ENCODE measurements at regions not wholly inside any gene's neighbourhood (a gene's known extent, or its start where the extent isn't known, plus 50 kb on each side); places are given as distances from the start of the nearest gene placed in this dataset.

DNA sequence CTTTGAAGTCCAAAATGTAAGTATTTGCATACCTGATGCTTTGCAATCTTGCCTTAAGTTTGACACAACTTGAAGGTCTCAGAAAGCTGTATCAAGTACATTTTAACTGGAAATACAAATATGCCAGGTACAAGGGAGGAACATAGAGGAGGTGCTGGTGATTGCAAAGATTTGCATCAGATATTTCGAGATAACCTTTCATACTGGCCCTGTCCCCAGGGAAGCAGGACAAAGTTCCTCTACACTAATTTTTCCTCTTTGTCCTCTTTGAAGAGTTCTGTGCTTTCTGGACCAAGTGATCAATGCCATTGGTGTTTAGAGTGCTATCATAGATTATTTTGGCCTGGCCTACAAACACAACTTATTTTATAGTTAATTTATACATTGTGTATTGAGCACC lies 686.1 kb downstream of the HACE1 start:
- no peak for TF ChIP-seq TP53 (CRISPR knock-in tag; IDR thresholded peaks at IDR 0.05)
- TF ChIP-seq, protein P1, sequence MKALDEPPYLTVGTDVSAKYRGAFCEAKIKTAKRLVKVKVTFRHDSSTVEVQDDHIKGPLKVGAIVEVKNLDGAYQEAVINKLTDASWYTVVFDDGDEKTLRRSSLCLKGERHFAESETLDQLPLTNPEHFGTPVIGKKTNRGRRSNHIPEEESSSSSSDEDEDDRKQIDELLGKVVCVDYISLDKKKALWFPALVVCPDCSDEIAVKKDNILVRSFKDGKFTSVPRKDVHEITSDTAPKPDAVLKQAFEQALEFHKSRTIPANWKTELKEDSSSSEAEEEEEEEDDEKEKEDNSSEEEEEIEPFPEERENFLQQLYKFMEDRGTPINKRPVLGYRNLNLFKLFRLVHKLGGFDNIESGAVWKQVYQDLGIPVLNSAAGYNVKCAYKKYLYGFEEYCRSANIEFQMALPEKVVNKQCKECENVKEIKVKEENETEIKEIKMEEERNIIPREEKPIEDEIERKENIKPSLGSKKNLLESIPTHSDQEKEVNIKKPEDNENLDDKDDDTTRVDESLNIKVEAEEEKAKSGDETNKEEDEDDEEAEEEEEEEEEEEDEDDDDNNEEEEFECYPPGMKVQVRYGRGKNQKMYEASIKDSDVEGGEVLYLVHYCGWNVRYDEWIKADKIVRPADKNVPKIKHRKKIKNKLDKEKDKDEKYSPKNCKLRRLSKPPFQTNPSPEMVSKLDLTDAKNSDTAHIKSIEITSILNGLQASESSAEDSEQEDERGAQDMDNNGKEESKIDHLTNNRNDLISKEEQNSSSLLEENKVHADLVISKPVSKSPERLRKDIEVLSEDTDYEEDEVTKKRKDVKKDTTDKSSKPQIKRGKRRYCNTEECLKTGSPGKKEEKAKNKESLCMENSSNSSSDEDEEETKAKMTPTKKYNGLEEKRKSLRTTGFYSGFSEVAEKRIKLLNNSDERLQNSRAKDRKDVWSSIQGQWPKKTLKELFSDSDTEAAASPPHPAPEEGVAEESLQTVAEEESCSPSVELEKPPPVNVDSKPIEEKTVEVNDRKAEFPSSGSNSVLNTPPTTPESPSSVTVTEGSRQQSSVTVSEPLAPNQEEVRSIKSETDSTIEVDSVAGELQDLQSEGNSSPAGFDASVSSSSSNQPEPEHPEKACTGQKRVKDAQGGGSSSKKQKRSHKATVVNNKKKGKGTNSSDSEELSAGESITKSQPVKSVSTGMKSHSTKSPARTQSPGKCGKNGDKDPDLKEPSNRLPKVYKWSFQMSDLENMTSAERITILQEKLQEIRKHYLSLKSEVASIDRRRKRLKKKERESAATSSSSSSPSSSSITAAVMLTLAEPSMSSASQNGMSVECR (CRISPR knock-in tag; IDR thresholded peaks at IDR 0.05; ENCODE audit: borderline replicate concordance): no peak

Data from WTC11 (cell line).